ENCODE measurements at regions not wholly inside any gene's neighbourhood (a gene's known extent, or its start where the extent isn't known, plus 50 kb on each side); places are given as distances from the start of the nearest gene placed in this dataset.

DNA sequence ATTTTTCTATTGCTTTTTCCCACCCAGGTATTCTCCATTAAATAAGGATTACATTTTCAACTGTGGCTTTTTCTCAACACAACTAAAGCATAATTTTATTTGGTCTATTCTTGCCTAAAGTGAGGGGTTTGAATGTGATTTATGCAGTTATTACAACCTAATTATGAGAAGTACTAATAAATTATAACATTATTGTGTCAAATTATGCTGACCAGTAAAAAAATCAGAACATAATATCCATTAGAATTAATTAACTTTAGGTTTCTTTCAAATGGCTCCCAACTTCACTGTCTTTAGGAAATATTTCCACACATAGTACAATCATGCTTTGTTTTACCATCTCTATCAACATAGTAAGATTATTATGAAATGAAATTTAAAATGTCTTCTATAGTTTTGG lies 1293.9 kb downstream of the FSTL5 start:
- TF ChIP-seq, protein P1, sequence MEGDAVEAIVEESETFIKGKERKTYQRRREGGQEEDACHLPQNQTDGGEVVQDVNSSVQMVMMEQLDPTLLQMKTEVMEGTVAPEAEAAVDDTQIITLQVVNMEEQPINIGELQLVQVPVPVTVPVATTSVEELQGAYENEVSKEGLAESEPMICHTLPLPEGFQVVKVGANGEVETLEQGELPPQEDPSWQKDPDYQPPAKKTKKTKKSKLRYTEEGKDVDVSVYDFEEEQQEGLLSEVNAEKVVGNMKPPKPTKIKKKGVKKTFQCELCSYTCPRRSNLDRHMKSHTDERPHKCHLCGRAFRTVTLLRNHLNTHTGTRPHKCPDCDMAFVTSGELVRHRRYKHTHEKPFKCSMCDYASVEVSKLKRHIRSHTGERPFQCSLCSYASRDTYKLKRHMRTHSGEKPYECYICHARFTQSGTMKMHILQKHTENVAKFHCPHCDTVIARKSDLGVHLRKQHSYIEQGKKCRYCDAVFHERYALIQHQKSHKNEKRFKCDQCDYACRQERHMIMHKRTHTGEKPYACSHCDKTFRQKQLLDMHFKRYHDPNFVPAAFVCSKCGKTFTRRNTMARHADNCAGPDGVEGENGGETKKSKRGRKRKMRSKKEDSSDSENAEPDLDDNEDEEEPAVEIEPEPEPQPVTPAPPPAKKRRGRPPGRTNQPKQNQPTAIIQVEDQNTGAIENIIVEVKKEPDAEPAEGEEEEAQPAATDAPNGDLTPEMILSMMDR (IDR thresholded peaks at IDR 0.05; ENCODE audit: borderline replicate concordance, extremely low read depth, low read length, poor library complexity, severe bottlenecking): no peak
- TF ChIP-seq EZH2 (IDR thresholded peaks at IDR 0.05; ENCODE audit: borderline replicate concordance, low read depth, low read length, severe bottlenecking): no peak
